Subcutaneous abdominal adipose tissue (tissue), 5 donors: ENCODE measurements at regions not wholly inside any gene's neighbourhood (a gene's known extent, or its start where the extent isn't known, plus 50 kb on each side); places are given as distances from the start of the nearest gene placed in this dataset.
"Not testable (repeated sequence)": the region's sequence is repeated elsewhere in the genome, so short reads cannot be mapped to it uniquely, and the experiment has no call there.

Experiments
- H3K27ac ChIP-seq: one replicate; pipeline ENCODE4 v1.7.0; 2013; ENCODE audit warnings: low read depth, mild to moderate bottlenecking, inconsistent platforms, low read length, moderate library complexity
- H3K27me3 ChIP-seq, 5 donors: one replicate each; pipeline ENCODE4 v1.7.0; 2013; ENCODE audit warnings: low read length in 5 of 5, inconsistent platforms in 1 of 5; ENCODE audit not compliant: control insufficient read depth in 5 of 5, insufficient read depth in 4 of 5
- H3K36me3 ChIP-seq, 5 donors: one replicate each; pipeline ENCODE4 v1.7.0; 2013; ENCODE audit warnings: low read length in 5 of 5; ENCODE audit not compliant: control insufficient read depth in 5 of 5, insufficient read depth in 5 of 5
- H3K4me1 ChIP-seq, 5 donors: one replicate each; pipeline ENCODE4 v1.7.0; 2013; ENCODE audit warnings: low read length in 5 of 5, mild to moderate bottlenecking in 3 of 5, moderate library complexity in 1 of 5; ENCODE audit not compliant: control insufficient read depth in 5 of 5, insufficient read depth in 5 of 5
- H3K4me3 ChIP-seq, 5 donors: one replicate each; pipeline ENCODE4 v1.7.0; 2013; ENCODE audit warnings: low read length in 5 of 5, low read depth in 1 of 5
- H3K9ac ChIP-seq, 5 donors: one replicate each; pipeline ENCODE4 v1.7.0; 2013; ENCODE audit warnings: low read length in 5 of 5, mild to moderate bottlenecking in 4 of 5, moderate library complexity in 3 of 5
- H3K9me3 ChIP-seq, 5 donors: one replicate each; pipeline ENCODE4 v1.7.0; 2013; ENCODE audit warnings: low read length in 5 of 5; ENCODE audit not compliant: control insufficient read depth in 5 of 5
- donor health status: healthy.
- donor health status: healthy.
- donor health status: healthy.
- donor health status: healthy.
- donor health status: healthy.

DNA sequence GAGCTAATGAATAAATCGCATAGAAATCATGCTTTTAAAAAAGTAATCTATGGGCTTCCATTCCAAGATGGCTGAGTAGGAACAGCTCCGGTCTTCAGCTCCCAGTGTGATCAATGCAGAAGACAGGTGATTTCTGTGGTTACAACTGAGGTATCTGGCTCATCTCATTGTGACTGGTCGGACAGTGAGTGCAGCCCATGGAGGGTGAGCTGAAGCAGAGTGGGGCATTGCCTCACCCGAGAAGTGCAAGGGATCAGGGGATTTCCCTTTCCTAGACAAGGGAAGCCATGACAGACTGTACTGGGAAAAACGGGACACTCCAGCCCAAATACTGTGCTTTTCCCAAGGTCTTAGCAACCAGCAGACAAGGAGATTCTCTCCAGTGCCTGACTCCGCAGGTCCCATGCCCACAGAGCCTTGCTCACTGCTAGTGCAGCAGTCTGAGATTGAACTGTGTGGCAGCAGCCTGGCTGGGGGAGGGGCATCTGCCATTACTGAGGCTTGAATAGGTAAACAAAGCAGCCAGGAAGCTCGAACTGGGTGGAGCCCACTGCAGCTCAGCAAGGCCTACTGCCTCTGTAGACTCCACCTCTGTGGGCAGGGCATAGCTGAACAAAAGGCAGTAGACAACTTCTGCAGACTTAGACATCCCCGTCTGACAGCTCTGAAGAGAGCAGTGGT, 61.5 kb upstream of the PLAAT1 start:
- H3K27me3 ChIP-seq, H3K4me3 ChIP-seq, H3K4me1 ChIP-seq, H3K9me3 ChIP-seq, H3K27ac ChIP-seq, H3K9ac ChIP-seq, H3K36me3 ChIP-seq: not testable (repeated sequence)

DNA sequence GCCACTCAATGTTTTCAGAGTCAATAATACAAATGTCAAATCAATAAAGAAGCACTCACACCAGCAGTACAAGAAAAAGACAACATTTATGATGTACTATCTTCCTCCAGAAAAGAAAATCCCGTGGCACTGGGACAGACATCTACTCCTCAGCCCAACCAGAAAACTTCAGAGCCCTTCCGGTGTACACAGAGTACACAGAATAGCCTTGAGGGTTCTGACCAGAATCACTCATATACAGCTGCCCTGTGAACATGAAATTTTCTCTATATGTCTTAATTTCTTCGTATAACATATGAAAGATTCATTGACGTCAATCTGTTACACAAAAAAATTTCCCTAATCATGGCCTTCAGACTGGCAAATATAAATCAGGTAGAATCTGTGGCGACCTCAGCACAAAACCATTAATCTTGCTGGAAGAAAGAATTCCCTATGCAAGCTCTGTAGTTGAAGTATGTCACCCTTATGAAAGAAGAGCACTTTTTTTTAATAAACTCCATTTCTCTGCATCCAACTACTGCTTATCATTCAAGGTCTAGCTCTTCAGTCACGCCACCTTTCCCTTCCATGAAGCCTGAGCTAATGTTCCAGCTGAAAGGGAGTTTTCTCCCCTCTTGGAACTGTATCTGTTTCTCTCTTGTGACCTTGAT, 53.8 kb upstream of the PLAAT1 start:
- H3K9ac ChIP-seq, result no peak overlapping the region
- H3K27ac ChIP-seq, result no peak overlapping the region
- no peaks in the 10 kb centered on the region for H3K9me3 ChIP-seq
- H3K4me3 ChIP-seq, result no peak overlapping the region
- H3K27me3 ChIP-seq, result no peaks in the 10 kb centered on the region
- H3K36me3 ChIP-seq, result no peaks in the 10 kb centered on the region
- H3K4me1 ChIP-seq, result peaks cover 0 to 4% (median 0%) of the 10 kb centered on the region in 5 donors

DNA sequence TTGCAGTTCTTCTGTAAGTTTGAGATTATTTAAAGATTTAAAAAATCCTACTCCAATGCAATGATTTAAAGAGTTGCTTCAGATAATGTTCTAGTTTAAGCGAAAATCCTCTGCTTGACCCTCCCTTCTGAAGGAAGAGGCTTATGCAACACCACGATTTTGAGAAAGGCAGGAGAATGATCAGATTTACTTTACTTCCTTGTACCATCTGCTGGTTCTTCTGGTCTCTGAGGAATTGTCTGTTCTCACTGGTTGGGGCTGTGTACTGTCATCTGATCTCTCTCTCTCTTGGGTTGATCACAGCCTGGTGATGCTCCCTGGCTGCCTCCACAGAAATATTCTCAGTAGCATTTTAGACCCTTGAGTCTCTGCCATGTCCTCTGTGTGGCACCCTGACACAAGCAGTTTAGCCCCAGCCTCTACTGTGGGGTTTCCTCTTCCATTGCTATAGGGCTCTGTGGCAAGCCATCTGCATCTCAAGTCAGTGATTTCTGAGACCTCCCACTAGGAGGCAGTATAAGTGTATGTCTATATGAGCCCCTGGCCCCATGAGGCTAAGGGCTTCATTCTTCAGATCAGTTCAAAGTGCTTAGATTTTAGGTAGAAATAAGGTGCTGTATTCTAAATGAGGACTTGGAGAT, 50.8 kb upstream of the PLAAT1 start:
- Histone ChIP-seq H3K27ac (no peak overlapping the region), H3K9ac (no peak overlapping the region)

More for the DNA sequence above, 50.8 kb upstream of the PLAAT1 start:
- no peaks in the 10 kb centered on the region for H3K27me3 ChIP-seq
- no peaks in the 10 kb centered on the region for H3K9me3 ChIP-seq
- no peaks in the 10 kb centered on the region for H3K36me3 ChIP-seq
- no peak overlapping the region for H3K4me3 ChIP-seq
- H3K4me1 ChIP-seq, result peaks cover 0 to 4% (median 0%) of the 10 kb centered on the region in 5 donors
